ENCODE measurements at regions not wholly inside any gene's neighbourhood (a gene's known extent, or its start where the extent isn't known, plus 50 kb on each side); places are given as distances from the start of the nearest gene placed in this dataset.

DNA sequence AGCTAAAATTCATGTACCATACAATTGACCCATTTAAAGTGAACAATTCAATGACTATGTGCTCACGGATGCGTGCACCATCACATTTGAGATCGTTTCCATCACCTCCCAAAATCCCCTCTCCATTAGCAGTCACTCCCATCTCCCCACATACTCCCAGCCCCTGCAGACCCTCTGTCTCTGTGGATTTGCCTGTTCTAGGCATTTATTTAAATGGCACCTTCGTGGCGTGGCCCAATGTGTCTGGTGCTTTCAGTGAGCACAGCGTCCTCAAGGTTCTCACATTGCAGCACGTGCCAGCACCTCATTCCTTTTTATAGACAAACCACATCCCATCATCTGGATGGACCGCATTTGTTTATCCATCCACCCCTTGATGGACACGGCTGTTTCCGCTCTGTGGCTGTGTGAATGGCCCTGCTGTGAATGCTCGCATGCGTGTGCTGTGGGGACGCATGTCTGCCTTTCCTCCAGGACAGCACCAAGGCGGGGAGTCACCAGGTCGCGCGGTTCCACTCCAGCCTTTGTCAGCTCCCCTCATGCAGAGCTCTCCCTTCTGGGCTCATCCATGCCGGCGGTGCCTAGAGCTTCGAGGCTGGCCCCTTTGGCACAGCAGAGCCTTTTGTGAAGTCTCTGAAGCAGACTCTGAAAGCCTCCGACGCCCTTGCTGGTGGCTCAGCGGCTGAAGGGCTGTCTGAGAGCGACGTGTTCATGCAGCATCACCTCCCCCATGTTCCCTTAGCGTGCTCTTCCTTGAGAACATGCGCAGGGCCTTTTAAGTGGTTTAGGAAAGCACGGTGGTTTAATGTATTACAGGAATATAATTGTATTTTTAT, 184.4 kb downstream of the KIF26A start:
- TF ChIP-seq, protein P1, sequence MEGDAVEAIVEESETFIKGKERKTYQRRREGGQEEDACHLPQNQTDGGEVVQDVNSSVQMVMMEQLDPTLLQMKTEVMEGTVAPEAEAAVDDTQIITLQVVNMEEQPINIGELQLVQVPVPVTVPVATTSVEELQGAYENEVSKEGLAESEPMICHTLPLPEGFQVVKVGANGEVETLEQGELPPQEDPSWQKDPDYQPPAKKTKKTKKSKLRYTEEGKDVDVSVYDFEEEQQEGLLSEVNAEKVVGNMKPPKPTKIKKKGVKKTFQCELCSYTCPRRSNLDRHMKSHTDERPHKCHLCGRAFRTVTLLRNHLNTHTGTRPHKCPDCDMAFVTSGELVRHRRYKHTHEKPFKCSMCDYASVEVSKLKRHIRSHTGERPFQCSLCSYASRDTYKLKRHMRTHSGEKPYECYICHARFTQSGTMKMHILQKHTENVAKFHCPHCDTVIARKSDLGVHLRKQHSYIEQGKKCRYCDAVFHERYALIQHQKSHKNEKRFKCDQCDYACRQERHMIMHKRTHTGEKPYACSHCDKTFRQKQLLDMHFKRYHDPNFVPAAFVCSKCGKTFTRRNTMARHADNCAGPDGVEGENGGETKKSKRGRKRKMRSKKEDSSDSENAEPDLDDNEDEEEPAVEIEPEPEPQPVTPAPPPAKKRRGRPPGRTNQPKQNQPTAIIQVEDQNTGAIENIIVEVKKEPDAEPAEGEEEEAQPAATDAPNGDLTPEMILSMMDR (IDR thresholded peaks at IDR 0.05) = no peak
- TF ChIP-seq EZH2 (IDR thresholded peaks at IDR 0.05; ENCODE audit: borderline replicate concordance, insufficient read depth, low read depth, low read length, poor library complexity, severe bottlenecking) = no peak
